HFFc6 (cell line): ENCODE measurements at regions not wholly inside any gene's neighbourhood (a gene's known extent, or its start where the extent isn't known, plus 50 kb on each side); places are given as distances from the start of the nearest gene placed in this dataset.

ENCODE experiments used
- DNase-seq: peaks from one replicate; pipeline ENCODE4 v3.0.0-alpha.2; 2018
- H3K27ac Mint-ChIP-seq: 2 replicates; pipeline ENCODE4 v1.8.0; 2020; ENCODE audit warnings: mild to moderate bottlenecking, mixed read lengths
- H3K27me3 Mint-ChIP-seq: 2 replicates; pipeline ENCODE4 v1.8.0; 2021; ENCODE audit warnings: mild to moderate bottlenecking, moderate library complexity, mixed read lengths; ENCODE audit not compliant: insufficient read depth
- H3K36me3 Mint-ChIP-seq: 2 replicates; pipeline ENCODE4 v1.8.0; 2021; ENCODE audit warnings: low read depth, mixed read lengths
- H3K4me1 Mint-ChIP-seq: 2 replicates; pipeline ENCODE4 v1.8.0; 2020; ENCODE audit warnings: low read depth, mixed read lengths
- H3K4me3 Mint-ChIP-seq: 2 replicates; pipeline ENCODE4 v1.8.0; 2020; ENCODE audit warnings: mild to moderate bottlenecking, moderate library complexity, mixed read lengths
- H3K9me3 Mint-ChIP-seq: 2 replicates; pipeline ENCODE4 v1.8.0; 2020; ENCODE audit warnings: mild to moderate bottlenecking, mixed read lengths
- CTCF ChIP-seq: fragments of 200-600 bp; sonication (generic); IDR thresholded peaks from 2 replicates; pipeline ENCODE4 v1.5.0; 2021; ENCODE audit warnings: antibody characterized with exemption, mild to moderate bottlenecking

GRCh38 chr11:92830377-92831155 is 138.9 kb upstream of the MTNR1B start:
- no peaks in the 10 kb centered on the region for H3K36me3 Mint-ChIP-seq

GRCh38 chr11:92834296-92835020 is 135.0 kb upstream of the MTNR1B start:
- no peaks in the 10 kb centered on the region for H3K36me3 Mint-ChIP-seq
- peaks cover 4% of the 10 kb centered on the region; the same call in 1 of the 2 replicates for H3K27me3 Mint-ChIP-seq
- no peak overlapping the region for H3K4me3 Mint-ChIP-seq
- no peak overlapping the region for H3K27ac Mint-ChIP-seq
- peaks cover 17% of the 10 kb centered on the region for H3K9me3 Mint-ChIP-seq
- no peaks in the 10 kb centered on the region for H3K4me1 Mint-ChIP-seq
- TF ChIP-seq CTCF, result no peak
- DNase-seq, result no peak

More at GRCh38 chr11:92830377-92831155, 138.9 kb upstream of the MTNR1B start:
- no peaks in the 10 kb centered on the region for H3K4me1 Mint-ChIP-seq
- no peak for TF ChIP-seq CTCF
- H3K27me3 Mint-ChIP-seq, result no peaks in the 10 kb centered on the region; the same call in 1 of the 2 replicates
- H3K27ac Mint-ChIP-seq, result no peak overlapping the region
- no peak for DNase-seq
- no peak overlapping the region for H3K4me3 Mint-ChIP-seq
- H3K9me3 Mint-ChIP-seq, result peaks cover 12% of the 10 kb centered on the region

GRCh38 chr11:92837595-92837994 is 131.9 kb upstream of the MTNR1B start:
- H3K36me3 Mint-ChIP-seq, result no peaks in the 10 kb centered on the region
- no peaks in the 10 kb centered on the region for H3K4me1 Mint-ChIP-seq
- H3K9me3 Mint-ChIP-seq, result peaks cover 5% of the 10 kb centered on the region
- no peak overlapping the region for H3K27ac Mint-ChIP-seq
- DNase-seq, result no peak
- H3K27me3 Mint-ChIP-seq, result peaks cover 7% of the 10 kb centered on the region
- TF ChIP-seq CTCF, result no peak
- H3K4me3 Mint-ChIP-seq, result no peak overlapping the region

GRCh38 chr11:92838759-92839310 is 130.6 kb upstream of the MTNR1B start:
- Mint-ChIP-seq H3K36me3 (no peaks in the 10 kb centered on the region), H3K4me1 (no peaks in the 10 kb centered on the region), H3K4me3 (no peak overlapping the region), H3K27ac (no peak overlapping the region), H3K9me3 (peaks cover 9% of the 10 kb centered on the region), H3K27me3 (peaks cover 7% of the 10 kb centered on the region)
- no peak for DNase-seq
- no peak for TF ChIP-seq CTCF

- Mint-ChIP-seq H3K4me1 (no peaks in the 10 kb centered on the region), H3K36me3 (no peaks in the 10 kb centered on the region), H3K27me3 (peaks cover 7% of the 10 kb centered on the region), H3K9me3 (peaks cover 14% of the 10 kb centered on the region), H3K4me3 (no peak overlapping the region), H3K27ac (no peak overlapping the region)
- no peak for DNase-seq
- TF ChIP-seq CTCF, result no peak
Measured at GRCh38 chr11:92839450-92839849, 130.0 kb upstream of the MTNR1B start.
